ENCODE measurements at regions not wholly inside any gene's neighbourhood (a gene's known extent, or its start where the extent isn't known, plus 50 kb on each side); places are given as distances from the start of the nearest gene placed in this dataset.

DNA sequence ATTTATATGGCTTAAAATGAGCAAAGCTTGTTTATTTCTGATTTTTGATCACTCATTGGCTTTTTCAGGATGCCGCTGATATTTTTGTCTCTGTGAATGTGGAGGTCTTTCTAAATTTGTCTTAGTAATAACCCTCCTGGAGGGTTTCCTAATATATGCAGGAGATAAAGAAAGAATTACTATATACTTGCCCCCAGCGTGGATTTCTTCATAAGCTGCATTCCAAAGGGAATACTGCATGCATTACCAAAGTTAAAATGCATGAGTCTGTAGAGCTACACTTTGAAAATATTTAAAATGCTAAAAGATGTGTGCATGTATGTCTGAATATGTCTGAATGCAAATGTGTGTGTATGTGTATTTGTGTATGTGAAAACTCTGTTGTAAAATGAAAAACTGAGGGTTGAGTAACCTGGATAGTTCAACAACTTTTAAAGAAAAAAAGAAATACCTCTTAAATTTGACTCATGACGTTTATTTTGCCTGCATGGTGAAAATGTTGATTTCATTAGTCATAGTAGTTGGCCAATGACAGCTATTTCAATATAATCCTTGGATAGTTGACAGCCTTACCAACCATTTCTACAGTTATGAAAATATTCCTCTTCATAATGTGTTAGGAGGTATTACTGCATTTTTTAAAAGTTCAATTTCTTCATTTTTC is 113.2 kb upstream of the ZNF827 start:
- TF ChIP-seq NFIC (IDR thresholded peaks at IDR 0.05) = no peak
- TF ChIP-seq YY1 (IDR thresholded peaks at IDR 0.05; ENCODE audit: low read depth) = no peak
- no peak for TF ChIP-seq RAD21 (IDR thresholded peaks at IDR 0.05; ENCODE audit: low read depth)
- no peak for TF ChIP-seq EP300 (IDR thresholded peaks at IDR 0.05; ENCODE audit: borderline replicate concordance)
- no peak for TF ChIP-seq TAF1 (IDR thresholded peaks at IDR 0.05; ENCODE audit: low read depth)
- TF ChIP-seq, protein P1, sequence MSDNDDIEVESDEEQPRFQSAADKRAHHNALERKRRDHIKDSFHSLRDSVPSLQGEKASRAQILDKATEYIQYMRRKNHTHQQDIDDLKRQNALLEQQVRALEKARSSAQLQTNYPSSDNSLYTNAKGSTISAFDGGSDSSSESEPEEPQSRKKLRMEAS (IDR thresholded peaks at IDR 0.05) = no peak
- TF ChIP-seq, protein P2, sequence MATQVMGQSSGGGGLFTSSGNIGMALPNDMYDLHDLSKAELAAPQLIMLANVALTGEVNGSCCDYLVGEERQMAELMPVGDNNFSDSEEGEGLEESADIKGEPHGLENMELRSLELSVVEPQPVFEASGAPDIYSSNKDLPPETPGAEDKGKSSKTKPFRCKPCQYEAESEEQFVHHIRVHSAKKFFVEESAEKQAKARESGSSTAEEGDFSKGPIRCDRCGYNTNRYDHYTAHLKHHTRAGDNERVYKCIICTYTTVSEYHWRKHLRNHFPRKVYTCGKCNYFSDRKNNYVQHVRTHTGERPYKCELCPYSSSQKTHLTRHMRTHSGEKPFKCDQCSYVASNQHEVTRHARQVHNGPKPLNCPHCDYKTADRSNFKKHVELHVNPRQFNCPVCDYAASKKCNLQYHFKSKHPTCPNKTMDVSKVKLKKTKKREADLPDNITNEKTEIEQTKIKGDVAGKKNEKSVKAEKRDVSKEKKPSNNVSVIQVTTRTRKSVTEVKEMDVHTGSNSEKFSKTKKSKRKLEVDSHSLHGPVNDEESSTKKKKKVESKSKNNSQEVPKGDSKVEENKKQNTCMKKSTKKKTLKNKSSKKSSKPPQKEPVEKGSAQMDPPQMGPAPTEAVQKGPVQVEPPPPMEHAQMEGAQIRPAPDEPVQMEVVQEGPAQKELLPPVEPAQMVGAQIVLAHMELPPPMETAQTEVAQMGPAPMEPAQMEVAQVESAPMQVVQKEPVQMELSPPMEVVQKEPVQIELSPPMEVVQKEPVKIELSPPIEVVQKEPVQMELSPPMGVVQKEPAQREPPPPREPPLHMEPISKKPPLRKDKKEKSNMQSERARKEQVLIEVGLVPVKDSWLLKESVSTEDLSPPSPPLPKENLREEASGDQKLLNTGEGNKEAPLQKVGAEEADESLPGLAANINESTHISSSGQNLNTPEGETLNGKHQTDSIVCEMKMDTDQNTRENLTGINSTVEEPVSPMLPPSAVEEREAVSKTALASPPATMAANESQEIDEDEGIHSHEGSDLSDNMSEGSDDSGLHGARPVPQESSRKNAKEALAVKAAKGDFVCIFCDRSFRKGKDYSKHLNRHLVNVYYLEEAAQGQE (IDR thresholded peaks at IDR 0.05; ENCODE audit: low read depth) = no peak
- no peak for TF ChIP-seq FOXM1 (IDR thresholded peaks at IDR 0.05; ENCODE audit: borderline replicate concordance, low read depth)
- no peak for TF ChIP-seq EGR1 (IDR thresholded peaks at IDR 0.05)
- no peak for TF ChIP-seq CREB1 (IDR thresholded peaks at IDR 0.05; ENCODE audit: low read depth)
- no peak for TF ChIP-seq ZBTB7A (IDR thresholded peaks at IDR 0.05; ENCODE audit: low read depth)
- TF ChIP-seq TEAD4 (IDR thresholded peaks at IDR 0.05) = no peak
- no peak for TF ChIP-seq TCF12 (IDR thresholded peaks at IDR 0.05; ENCODE audit: low read depth)
